B cell (primary cell): ENCODE measurements at regions not wholly inside any gene's neighbourhood (a gene's known extent, or its start where the extent isn't known, plus 50 kb on each side); places are given as distances from the start of the nearest gene placed in this dataset.
"Not testable (repeated sequence)": the region's sequence is repeated elsewhere in the genome, so short reads cannot be mapped to it uniquely, and the experiment has no call there.

Source experiments
- CTCF ChIP-seq: fragments of 200-600 bp; IDR thresholded peaks from one replicate; pipeline ENCODE4 v1.8.0; 2022; ENCODE audit warnings: antibody characterized with exemption, mild to moderate bottlenecking
- EZH2 ChIP-seq: IDR thresholded peaks from 2 replicates; pipeline ENCODE4 v1.6.1; 2012; ENCODE audit warnings: borderline replicate concordance, low read depth, mild to moderate bottlenecking, moderate library complexity, low read length; ENCODE audit not compliant: insufficient read depth, poor library complexity, severe bottlenecking

GRCh38 chr19:34050430-34050829 is 121.9 kb upstream of the LSM14A start:
- not testable (repeated sequence) for TF ChIP-seq CTCF, EZH2
